ENCODE measurements at regions not wholly inside any gene's neighbourhood (a gene's known extent, or its start where the extent isn't known, plus 50 kb on each side); places are given as distances from the start of the nearest gene placed in this dataset.

- TF ChIP-seq, protein P1, sequence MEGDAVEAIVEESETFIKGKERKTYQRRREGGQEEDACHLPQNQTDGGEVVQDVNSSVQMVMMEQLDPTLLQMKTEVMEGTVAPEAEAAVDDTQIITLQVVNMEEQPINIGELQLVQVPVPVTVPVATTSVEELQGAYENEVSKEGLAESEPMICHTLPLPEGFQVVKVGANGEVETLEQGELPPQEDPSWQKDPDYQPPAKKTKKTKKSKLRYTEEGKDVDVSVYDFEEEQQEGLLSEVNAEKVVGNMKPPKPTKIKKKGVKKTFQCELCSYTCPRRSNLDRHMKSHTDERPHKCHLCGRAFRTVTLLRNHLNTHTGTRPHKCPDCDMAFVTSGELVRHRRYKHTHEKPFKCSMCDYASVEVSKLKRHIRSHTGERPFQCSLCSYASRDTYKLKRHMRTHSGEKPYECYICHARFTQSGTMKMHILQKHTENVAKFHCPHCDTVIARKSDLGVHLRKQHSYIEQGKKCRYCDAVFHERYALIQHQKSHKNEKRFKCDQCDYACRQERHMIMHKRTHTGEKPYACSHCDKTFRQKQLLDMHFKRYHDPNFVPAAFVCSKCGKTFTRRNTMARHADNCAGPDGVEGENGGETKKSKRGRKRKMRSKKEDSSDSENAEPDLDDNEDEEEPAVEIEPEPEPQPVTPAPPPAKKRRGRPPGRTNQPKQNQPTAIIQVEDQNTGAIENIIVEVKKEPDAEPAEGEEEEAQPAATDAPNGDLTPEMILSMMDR (IDR thresholded peaks at IDR 0.05): peak; percentile 63 to 81 (median 64)
- TF ChIP-seq POLR2A (IDR thresholded peaks at IDR 0.05): no peak
These were observed 84.4 kb upstream of the SEPTIN5 start for GRCh38 chr22:19629720-19630419.
